ENCODE measurements at regions not wholly inside any gene's neighbourhood (a gene's known extent, or its start where the extent isn't known, plus 50 kb on each side); places are given as distances from the start of the nearest gene placed in this dataset.

DNA sequence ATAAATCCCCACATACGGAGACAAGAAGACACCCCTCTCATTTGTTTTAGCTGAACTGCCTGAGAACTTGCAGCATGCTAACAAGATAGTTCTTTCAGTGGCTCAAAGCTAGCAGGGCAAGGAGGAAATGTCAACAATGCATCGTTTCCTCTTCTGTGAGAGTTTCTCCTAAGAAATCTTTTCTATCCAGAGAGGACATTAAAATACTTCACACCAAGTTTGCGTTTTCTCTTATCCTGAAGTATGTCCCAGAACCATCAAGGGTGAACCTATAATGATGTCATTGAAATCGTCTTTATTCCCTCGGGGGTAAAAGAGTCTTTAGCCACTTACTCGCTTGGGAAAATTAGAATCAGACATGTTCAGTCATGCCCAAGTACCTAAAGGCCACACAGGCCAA, 541.7 kb upstream of the MDFIC2 start:
- TF ChIP-seq CTCF (optimal IDR thresholded peaks at IDR 0.05 in 1 of 3, IDR thresholded peaks at IDR 0.05 in 1 of 3, conservative IDR thresholded peaks at IDR 0.05 in 1 of 3; ENCODE audit: extremely low read depth in 1 of 3, insufficient read depth in 2 of 3, low read length in 3 of 3) = no peak
- TF ChIP-seq EZH2 (IDR thresholded peaks at IDR 0.05; ENCODE audit: low read length) = no peak
